SK-N-SH (cell line): ENCODE measurements at regions not wholly inside any gene's neighbourhood (a gene's known extent, or its start where the extent isn't known, plus 50 kb on each side); places are given as distances from the start of the nearest gene placed in this dataset.

Source experiments
- CTCF ChIA-PET: fragments of 300-600, 350-600 bp; formaldehyde crosslinking; extraction: SDS; loops from one replicate; lab custom pipeline; 2021; lab: Yijun Ruan, JAX
- POLR2A ChIA-PET: fragments of 350-600 bp; sonication (Branson Sonifier 250); formaldehyde crosslinking; extraction: SDS; loops from one replicate; lab custom pipeline; 2020; ENCODE audit warnings: antibody characterized with exemption, inconsistent platforms; lab: Yijun Ruan, JAX
- DNase-seq: peaks from one replicate; pipeline ENCODE4 v3.0.0; 2012
- H2AFZ ChIP-seq: fragments of 200-600 bp; sonication (generic); 2 replicates; pipeline ENCODE4 v1.8.1; 2016; ENCODE audit warnings: antibody characterized with exemption, mild to moderate bottlenecking, low read depth
- H3F3A ChIP-seq: fragments of 200-600 bp; sonication (generic); replicated peaks from 2 replicates; pipeline ENCODE3; 2016; ENCODE audit warnings: antibody characterized with exemption, mild to moderate bottlenecking; ENCODE audit not compliant: insufficient read depth
- H3K27ac ChIP-seq, 2 experiments: fragments of 200-500 bp in 1 of 2; fragments of 200-600 bp in 1 of 2; sonication (Bioruptor generic) in 1 of 2; sonication (generic), shearing (Covaris generic) in 1 of 2; 2 replicates each; pipeline versions ENCODE4 v1.5.1 to v1.6.1; 2014 to 2016; ENCODE audit warnings: low read depth in 2 of 2, inconsistent platforms in 1 of 2, low read length in 1 of 2, mild to moderate bottlenecking in 1 of 2, mixed read lengths in 1 of 2
- H3K27me3 ChIP-seq: fragments of 200-600 bp; sonication (generic), shearing (Covaris generic); 2 replicates; pipeline ENCODE4 v1.6.1; 2016; ENCODE audit warnings: mixed run types; ENCODE audit not compliant: insufficient read depth
- H3K36me3 ChIP-seq, 2 experiments: fragments of 200-500 bp in 1 of 2; fragments of 200-600 bp in 1 of 2; sonication (Bioruptor generic) in 1 of 2; sonication (generic) in 1 of 2; replicated peaks in 1 of 2; 2 replicates each; pipeline versions ENCODE3 to v1.5.1; 2014 to 2016; ENCODE audit warnings: low read length in 1 of 2, mild to moderate bottlenecking in 1 of 2; ENCODE audit not compliant: insufficient read depth in 2 of 2, control insufficient read depth in 1 of 2
- H3K4me1 ChIP-seq, 2 experiments: fragments of 200-500 bp in 1 of 2; fragments of 200-600 bp in 1 of 2; sonication (Bioruptor generic) in 1 of 2; sonication (generic), shearing (Covaris generic) in 1 of 2; 2 replicates each; pipeline versions ENCODE4 v1.5.1 to v1.6.1; 2014 to 2016; ENCODE audit warnings: low read depth in 1 of 2, low read length in 1 of 2, mixed run types in 1 of 2; ENCODE audit not compliant: insufficient read depth in 2 of 2, control insufficient read depth in 1 of 2
- H3K4me2 ChIP-seq: fragments of 200-600 bp; sonication (generic), shearing (Covaris generic); 2 replicates; pipeline ENCODE4 v1.6.1; 2017; ENCODE audit warnings: mixed run types
- H3K4me3 ChIP-seq, 2 experiments: fragments of 200-500 bp in 1 of 2; fragments of 200-600 bp in 1 of 2; sonication (Bioruptor generic) in 1 of 2; sonication (generic), shearing (Covaris generic) in 1 of 2; 2 replicates each; pipeline versions ENCODE4 v1.5.1 to v1.8.1; 2014 to 2016; ENCODE audit warnings: low read depth in 2 of 2, inconsistent platforms in 1 of 2, low read length in 1 of 2, mild to moderate bottlenecking in 1 of 2, mixed read lengths in 1 of 2, moderate library complexity in 1 of 2
- H3K79me2 ChIP-seq: fragments of 200-600 bp; sonication (generic); 2 replicates; pipeline ENCODE4 v1.8.1; 2017; ENCODE audit warnings: mild to moderate bottlenecking; ENCODE audit not compliant: insufficient read depth
- H3K9ac ChIP-seq: fragments of 200-600 bp; sonication (generic); 2 replicates; pipeline ENCODE4 v1.6.1; 2017; ENCODE audit warnings: mixed run types
- H3K9me2 ChIP-seq: fragments of 200-600 bp; sonication (generic); 2 replicates; pipeline ENCODE4 v1.6.1; 2017; ENCODE audit warnings: mixed run types
- H3K9me3 ChIP-seq: fragments of 200-600 bp; sonication (generic); 2 replicates; pipeline ENCODE4 v1.6.1; 2017; ENCODE audit warnings: mixed run types, mild to moderate bottlenecking, moderate library complexity
- H4K20me1 ChIP-seq: fragments of 200-600 bp; sonication (generic); 2 replicates; pipeline ENCODE4 v1.6.1; 2017; ENCODE audit warnings: mild to moderate bottlenecking, mixed run types; ENCODE audit not compliant: insufficient read depth
- CHD2 ChIP-seq: fragments of 150-350 bp; IDR thresholded peaks from 2 replicates; pipeline ENCODE4 v1.6.1; 2018; ENCODE audit warnings: low read length; ENCODE audit not compliant: partially characterized antibody
- GABPA ChIP-seq: IDR thresholded peaks from 2 replicates; pipeline ENCODE4 v1.4.0; 2012; ENCODE audit warnings: low read depth, mild to moderate bottlenecking
- MXI1 ChIP-seq: IDR thresholded peaks from 2 replicates; pipeline ENCODE4 v1.6.1; 2012; ENCODE audit warnings: mild to moderate bottlenecking, low read depth, low read length, improper control_type of control experiment
- NFIC ChIP-seq: IDR thresholded peaks from 2 replicates; pipeline ENCODE4 v1.4.0; 2012; ENCODE audit warnings: borderline replicate concordance
- NRF1 ChIP-seq: IDR thresholded peaks from 2 replicates; pipeline ENCODE4 v1.6.1; 2012; ENCODE audit warnings: low read depth, mild to moderate bottlenecking, low read length
- RAD21 ChIP-seq: IDR thresholded peaks from 2 replicates; pipeline ENCODE4 v1.6.1; 2012; ENCODE audit warnings: mild to moderate bottlenecking, low read length
- RCOR1 ChIP-seq: fragments of 150-350 bp; IDR thresholded peaks from 2 replicates; pipeline ENCODE4 v1.6.1; 2017; ENCODE audit warnings: antibody characterized with exemption, low read length
- RXRA ChIP-seq: IDR thresholded peaks from 2 replicates; pipeline ENCODE4 v1.4.0; 2012; ENCODE audit warnings: low read depth, mild to moderate bottlenecking, borderline replicate concordance
- SIN3A ChIP-seq: IDR thresholded peaks from 2 replicates; pipeline ENCODE4 v1.6.1; 2012; ENCODE audit warnings: low read depth, mild to moderate bottlenecking, low read length, moderate library complexity, borderline replicate concordance
- SMC3 ChIP-seq: IDR thresholded peaks from 2 replicates; pipeline ENCODE4 v1.6.1; 2012; ENCODE audit warnings: low read depth, low read length, improper control_type of control experiment
- TAF1 ChIP-seq: IDR thresholded peaks from 2 replicates; pipeline ENCODE4 v1.6.1; 2012; ENCODE audit warnings: low read depth, mild to moderate bottlenecking, low read length, moderate library complexity, borderline replicate concordance
- YY1 ChIP-seq: IDR thresholded peaks from 2 replicates; pipeline ENCODE4 v1.4.0; 2012; ENCODE audit warnings: low read depth, mild to moderate bottlenecking
- WGBS: methylation state at CpG from one replicate; pipeline ENCODE4 v1.1.6; 2017; ENCODE audit warnings: low lambda C conversion rate; 5-methylcytosine and 5-hydroxymethylcytosine counted together
- TF ChIP-seq, protein P1 (sequence below): IDR thresholded peaks from 2 replicates; pipeline ENCODE4 v1.4.0; 2012; ENCODE audit warnings: low read depth, borderline replicate concordance
- TF ChIP-seq, protein P2 (sequence below): IDR thresholded peaks from 2 replicates; pipeline ENCODE4 v1.6.1; 2012; ENCODE audit warnings: mild to moderate bottlenecking, low read depth, low read length, moderate library complexity
- TF ChIP-seq, protein P3 (sequence below): fragments of 200-600 bp; sonication (generic); IDR thresholded peaks from 2 replicates; pipeline ENCODE4 v1.6.1; 2017; ENCODE audit warnings: antibody characterized with exemption, mild to moderate bottlenecking, moderate library complexity
- TF ChIP-seq, protein P4 (sequence below): IDR thresholded peaks from 2 replicates; pipeline ENCODE4 v1.4.0; 2012; ENCODE audit warnings: low read depth, borderline replicate concordance

DNA sequence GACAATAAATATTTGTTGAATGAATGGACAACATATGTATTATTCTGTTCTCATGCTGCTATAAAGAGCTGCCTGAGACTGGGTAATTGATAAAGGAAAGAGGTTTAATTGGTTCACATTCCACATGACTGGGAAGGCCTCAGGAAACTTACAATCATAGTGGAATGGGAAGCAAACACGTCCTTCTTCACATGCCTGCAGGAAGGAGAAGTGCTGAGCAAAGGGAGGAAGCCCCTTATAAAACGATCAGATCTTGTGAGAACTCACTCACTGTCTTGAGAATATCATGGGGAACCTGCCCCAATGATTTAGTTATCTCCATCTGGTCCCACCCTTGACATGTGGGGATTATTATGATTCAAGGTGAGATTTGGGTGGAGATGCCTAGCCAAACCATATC is 233.9 kb upstream of the AADAT start:
- no peak for DNase-seq
- Histone ChIP-seq H2AFZ (no peak overlapping the region), H3K27ac (no peak overlapping the region), H3K36me3 (no peaks in the 10 kb centered on the region), H3K4me3 (no peak overlapping the region), H3K4me1 (no peaks in the 10 kb centered on the region), H3K79me2 (no peaks in the 10 kb centered on the region), H3F3A (no peaks in the 10 kb centered on the region), H3K4me2 (no peak overlapping the region), H4K20me1 (no peaks in the 10 kb centered on the region), H3K27me3 (no peaks in the 10 kb centered on the region), H3K9me3 (no peaks in the 10 kb centered on the region), H3K9ac (no peak overlapping the region), H3K9me2 (no peaks in the 10 kb centered on the region)
- TF ChIP-seq NRF1 (no peak), GABPA (no peak), YY1 (no peak), SMC3 (no peak), CHD2 (no peak), RXRA (no peak), RCOR1 (no peak), MXI1 (no peak), RAD21 (no peak), TAF1 (no peak), SIN3A (no peak), NFIC (no peak)
- TF ChIP-seq, protein P1, sequence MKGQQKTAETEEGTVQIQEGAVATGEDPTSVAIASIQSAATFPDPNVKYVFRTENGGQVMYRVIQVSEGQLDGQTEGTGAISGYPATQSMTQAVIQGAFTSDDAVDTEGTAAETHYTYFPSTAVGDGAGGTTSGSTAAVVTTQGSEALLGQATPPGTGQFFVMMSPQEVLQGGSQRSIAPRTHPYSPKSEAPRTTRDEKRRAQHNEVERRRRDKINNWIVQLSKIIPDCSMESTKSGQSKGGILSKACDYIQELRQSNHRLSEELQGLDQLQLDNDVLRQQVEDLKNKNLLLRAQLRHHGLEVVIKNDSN, result no peak
- TF ChIP-seq, protein P2, sequence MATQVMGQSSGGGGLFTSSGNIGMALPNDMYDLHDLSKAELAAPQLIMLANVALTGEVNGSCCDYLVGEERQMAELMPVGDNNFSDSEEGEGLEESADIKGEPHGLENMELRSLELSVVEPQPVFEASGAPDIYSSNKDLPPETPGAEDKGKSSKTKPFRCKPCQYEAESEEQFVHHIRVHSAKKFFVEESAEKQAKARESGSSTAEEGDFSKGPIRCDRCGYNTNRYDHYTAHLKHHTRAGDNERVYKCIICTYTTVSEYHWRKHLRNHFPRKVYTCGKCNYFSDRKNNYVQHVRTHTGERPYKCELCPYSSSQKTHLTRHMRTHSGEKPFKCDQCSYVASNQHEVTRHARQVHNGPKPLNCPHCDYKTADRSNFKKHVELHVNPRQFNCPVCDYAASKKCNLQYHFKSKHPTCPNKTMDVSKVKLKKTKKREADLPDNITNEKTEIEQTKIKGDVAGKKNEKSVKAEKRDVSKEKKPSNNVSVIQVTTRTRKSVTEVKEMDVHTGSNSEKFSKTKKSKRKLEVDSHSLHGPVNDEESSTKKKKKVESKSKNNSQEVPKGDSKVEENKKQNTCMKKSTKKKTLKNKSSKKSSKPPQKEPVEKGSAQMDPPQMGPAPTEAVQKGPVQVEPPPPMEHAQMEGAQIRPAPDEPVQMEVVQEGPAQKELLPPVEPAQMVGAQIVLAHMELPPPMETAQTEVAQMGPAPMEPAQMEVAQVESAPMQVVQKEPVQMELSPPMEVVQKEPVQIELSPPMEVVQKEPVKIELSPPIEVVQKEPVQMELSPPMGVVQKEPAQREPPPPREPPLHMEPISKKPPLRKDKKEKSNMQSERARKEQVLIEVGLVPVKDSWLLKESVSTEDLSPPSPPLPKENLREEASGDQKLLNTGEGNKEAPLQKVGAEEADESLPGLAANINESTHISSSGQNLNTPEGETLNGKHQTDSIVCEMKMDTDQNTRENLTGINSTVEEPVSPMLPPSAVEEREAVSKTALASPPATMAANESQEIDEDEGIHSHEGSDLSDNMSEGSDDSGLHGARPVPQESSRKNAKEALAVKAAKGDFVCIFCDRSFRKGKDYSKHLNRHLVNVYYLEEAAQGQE, result no peak
- TF ChIP-seq, protein P3, sequence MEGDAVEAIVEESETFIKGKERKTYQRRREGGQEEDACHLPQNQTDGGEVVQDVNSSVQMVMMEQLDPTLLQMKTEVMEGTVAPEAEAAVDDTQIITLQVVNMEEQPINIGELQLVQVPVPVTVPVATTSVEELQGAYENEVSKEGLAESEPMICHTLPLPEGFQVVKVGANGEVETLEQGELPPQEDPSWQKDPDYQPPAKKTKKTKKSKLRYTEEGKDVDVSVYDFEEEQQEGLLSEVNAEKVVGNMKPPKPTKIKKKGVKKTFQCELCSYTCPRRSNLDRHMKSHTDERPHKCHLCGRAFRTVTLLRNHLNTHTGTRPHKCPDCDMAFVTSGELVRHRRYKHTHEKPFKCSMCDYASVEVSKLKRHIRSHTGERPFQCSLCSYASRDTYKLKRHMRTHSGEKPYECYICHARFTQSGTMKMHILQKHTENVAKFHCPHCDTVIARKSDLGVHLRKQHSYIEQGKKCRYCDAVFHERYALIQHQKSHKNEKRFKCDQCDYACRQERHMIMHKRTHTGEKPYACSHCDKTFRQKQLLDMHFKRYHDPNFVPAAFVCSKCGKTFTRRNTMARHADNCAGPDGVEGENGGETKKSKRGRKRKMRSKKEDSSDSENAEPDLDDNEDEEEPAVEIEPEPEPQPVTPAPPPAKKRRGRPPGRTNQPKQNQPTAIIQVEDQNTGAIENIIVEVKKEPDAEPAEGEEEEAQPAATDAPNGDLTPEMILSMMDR, result no peak
- TF ChIP-seq, protein P4, sequence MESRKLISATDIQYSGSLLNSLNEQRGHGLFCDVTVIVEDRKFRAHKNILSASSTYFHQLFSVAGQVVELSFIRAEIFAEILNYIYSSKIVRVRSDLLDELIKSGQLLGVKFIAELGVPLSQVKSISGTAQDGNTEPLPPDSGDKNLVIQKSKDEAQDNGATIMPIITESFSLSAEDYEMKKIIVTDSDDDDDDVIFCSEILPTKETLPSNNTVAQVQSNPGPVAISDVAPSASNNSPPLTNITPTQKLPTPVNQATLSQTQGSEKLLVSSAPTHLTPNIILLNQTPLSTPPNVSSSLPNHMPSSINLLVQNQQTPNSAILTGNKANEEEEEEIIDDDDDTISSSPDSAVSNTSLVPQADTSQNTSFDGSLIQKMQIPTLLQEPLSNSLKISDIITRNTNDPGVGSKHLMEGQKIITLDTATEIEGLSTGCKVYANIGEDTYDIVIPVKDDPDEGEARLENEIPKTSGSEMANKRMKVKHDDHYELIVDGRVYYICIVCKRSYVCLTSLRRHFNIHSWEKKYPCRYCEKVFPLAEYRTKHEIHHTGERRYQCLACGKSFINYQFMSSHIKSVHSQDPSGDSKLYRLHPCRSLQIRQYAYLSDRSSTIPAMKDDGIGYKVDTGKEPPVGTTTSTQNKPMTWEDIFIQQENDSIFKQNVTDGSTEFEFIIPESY, result no peak
- POLR2A ChIA-PET, result no interaction called here
- CTCF ChIA-PET, result no interaction called here
- WGBS, result 0% methylated on average over 2 of the region's 2 CpGs
